ENCODE measurements at regions not wholly inside any gene's neighbourhood (a gene's known extent, or its start where the extent isn't known, plus 50 kb on each side); places are given as distances from the start of the nearest gene placed in this dataset.
A peak's percentile ranks its signal among the peaks of the same experiment; 100 is the strongest.
"Not testable (repeated sequence)": the region's sequence is repeated elsewhere in the genome, so short reads cannot be mapped to it uniquely, and the experiment has no call there.

- peak in 3 of 4 donors; percentile 26 to 41 (median 36) for TF ChIP-seq CTCF (IDR thresholded peaks at IDR 0.05)
- TF ChIP-seq POLR2A (IDR thresholded peaks at IDR 0.05) = not testable (repeated sequence)
Observed at GRCh38 chr22:10673065-10673464, 4854.9 kb upstream of the OR11H1 start.

Measured in right lobe of liver (tissue), 4 donors.